ENCODE measurements at regions not wholly inside any gene's neighbourhood (a gene's known extent, or its start where the extent isn't known, plus 50 kb on each side); places are given as distances from the start of the nearest gene placed in this dataset.
A peak's percentile ranks its signal among the peaks of the same experiment; 100 is the strongest.

DNA sequence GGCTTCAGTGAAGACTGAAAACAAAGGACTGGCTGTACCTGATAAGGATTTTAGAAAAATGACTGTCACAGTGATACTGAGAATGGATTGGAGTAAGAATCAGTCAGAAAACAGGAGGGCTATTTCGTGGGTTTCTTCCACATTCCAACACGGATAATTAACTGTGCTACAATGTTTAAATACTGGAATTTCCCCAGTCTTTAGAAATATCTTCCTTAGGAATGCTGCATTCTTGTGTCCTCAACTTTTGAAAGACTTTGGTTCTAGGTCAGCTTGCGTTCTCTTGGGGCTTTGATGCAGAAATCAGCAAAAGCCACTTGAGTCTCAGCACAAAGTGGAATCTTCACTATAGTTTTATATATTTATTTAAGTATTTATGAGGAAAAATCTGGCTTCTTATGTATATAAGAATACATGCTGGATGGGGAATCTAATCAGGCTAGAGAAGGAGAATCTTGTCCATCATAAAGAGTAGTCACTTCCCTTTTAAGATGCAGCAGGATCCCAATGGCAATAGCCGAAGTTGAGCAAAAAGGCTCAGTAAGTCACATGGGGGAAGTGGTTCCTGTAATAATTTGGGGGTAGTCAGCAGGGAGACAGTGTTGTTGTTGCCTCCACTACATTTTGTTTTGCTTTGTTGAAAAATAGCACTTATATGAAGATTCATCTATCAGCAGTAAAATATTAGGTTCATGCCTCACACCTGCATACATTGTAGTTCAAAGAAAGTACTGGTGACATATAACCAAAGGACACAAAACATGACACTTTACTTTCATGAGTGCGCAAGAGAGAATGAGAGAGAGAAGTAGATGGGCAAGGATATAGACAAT, 86.0 kb downstream of the CH25H start:
- Histone ChIP-seq H3K27me3 (ENCODE audit: control insufficient read depth in 1 of 2, insufficient read depth in 2 of 2, low read length in 2 of 2) (no peaks in the 10 kb centered on the region), H3K4me1 (ENCODE audit: insufficient read depth, low read length) (no peaks in the 10 kb centered on the region), H3K4me3 (ENCODE audit: low read length) (no peak overlapping the region), H3K27ac (ENCODE audit: low read depth in 1 of 2, low read length in 2 of 2) (no peak overlapping the region), H3K36me3 (ENCODE audit: insufficient read depth, low read length) (no peaks in the 10 kb centered on the region), H3K9me3 (ENCODE audit: control insufficient read depth in 1 of 2, insufficient read depth in 1 of 2, low read length in 2 of 2) (no peaks in the 10 kb centered on the region)
- intact Hi-C loops (cut with DNase I, micrococcal nuclease) = no loop called here
- Mint-ChIP-seq H3K36me3 (ENCODE audit: low read depth) (no peaks in the 10 kb centered on the region), H3K9me3 (no peaks in the 10 kb centered on the region), H3K4me3 (no peak overlapping the region), H3K27ac (no peak overlapping the region), H3K27me3 (peaks cover 10% of the 10 kb centered on the region), H3K4me1 (ENCODE audit: low read depth) (no peaks in the 10 kb centered on the region)
- POLR2A ChIA-PET = no interaction called here
- TF ChIP-seq, protein P1, sequence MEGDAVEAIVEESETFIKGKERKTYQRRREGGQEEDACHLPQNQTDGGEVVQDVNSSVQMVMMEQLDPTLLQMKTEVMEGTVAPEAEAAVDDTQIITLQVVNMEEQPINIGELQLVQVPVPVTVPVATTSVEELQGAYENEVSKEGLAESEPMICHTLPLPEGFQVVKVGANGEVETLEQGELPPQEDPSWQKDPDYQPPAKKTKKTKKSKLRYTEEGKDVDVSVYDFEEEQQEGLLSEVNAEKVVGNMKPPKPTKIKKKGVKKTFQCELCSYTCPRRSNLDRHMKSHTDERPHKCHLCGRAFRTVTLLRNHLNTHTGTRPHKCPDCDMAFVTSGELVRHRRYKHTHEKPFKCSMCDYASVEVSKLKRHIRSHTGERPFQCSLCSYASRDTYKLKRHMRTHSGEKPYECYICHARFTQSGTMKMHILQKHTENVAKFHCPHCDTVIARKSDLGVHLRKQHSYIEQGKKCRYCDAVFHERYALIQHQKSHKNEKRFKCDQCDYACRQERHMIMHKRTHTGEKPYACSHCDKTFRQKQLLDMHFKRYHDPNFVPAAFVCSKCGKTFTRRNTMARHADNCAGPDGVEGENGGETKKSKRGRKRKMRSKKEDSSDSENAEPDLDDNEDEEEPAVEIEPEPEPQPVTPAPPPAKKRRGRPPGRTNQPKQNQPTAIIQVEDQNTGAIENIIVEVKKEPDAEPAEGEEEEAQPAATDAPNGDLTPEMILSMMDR (IDR thresholded peaks at IDR 0.05) = no peak
- peak in 1 of 14 experiments; percentile 4 for DNase-seq
- ATAC-seq (ENCODE audit: poor library complexity) = no peak
- CTCF ChIA-PET = no interaction called here

DNA sequence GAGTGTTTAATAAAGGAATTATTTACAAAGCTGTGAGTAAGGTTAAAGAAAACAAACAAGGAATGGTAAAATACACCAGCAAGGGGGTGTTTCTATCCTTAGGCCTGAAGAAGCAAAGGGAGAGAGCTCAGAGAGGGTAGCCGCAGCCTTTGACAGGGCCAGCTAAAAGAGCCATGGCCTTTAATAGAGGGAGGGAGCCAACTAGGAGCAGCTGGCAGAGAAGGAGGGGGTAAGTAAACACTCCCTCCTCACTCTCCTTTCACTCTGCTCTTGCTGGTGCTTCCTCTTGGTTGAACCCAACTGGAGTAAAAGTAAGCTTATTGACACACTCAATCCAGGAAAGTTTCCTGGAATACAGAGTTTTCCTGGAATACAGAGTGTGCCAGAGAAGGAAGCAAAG, 87.5 kb downstream of the CH25H start:
- no peaks in the 10 kb centered on the region for H3K9me3 ChIP-seq (ENCODE audit: control insufficient read depth in 1 of 2, insufficient read depth in 1 of 2, low read length in 2 of 2)
- CTCF ChIA-PET = no interaction called here
- H3K27ac Mint-ChIP-seq = no peak overlapping the region

DNA sequence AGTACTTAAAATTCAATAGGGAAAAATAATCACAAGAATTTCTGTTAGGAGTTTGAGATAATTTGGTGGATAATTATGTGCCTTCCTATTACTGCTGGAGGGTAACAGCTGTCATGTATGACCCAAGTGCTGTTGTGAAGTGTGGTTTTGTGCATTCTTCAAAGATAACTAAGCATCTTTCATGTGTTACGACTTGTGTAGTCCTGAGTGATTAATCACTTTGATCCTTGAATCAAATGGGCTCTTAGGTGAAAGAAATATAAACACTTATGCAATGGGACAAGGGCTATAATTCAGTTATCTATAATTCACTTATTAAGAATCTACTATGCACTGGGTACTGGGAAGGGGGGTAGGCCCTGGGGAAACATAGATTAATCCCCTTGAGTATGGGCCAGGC, 89.0 kb downstream of the CH25H start:
- H3K4me3 ChIP-seq (ENCODE audit: low read length) = no peak overlapping the region
- intact Hi-C loops (cut with DNase I, micrococcal nuclease) = no loop called here
- H3K27me3 ChIP-seq (ENCODE audit: control insufficient read depth in 1 of 2, insufficient read depth in 2 of 2, low read length in 2 of 2) = no peaks in the 10 kb centered on the region
- no peak for DNase-seq
- H3K36me3 ChIP-seq (ENCODE audit: insufficient read depth, low read length) = no peaks in the 10 kb centered on the region
- no peaks in the 10 kb centered on the region for H3K9me3 Mint-ChIP-seq
- no peaks in the 10 kb centered on the region for H3K36me3 Mint-ChIP-seq (ENCODE audit: low read depth)
- ATAC-seq (ENCODE audit: poor library complexity) = no peak
- H3K4me3 Mint-ChIP-seq = no peak overlapping the region
- H3K27ac Mint-ChIP-seq = no peak overlapping the region
- no peaks in the 10 kb centered on the region for H3K4me1 ChIP-seq (ENCODE audit: insufficient read depth, low read length)
- ChIA-PET CTCF (no interaction called here), POLR2A (no interaction called here)
- TF ChIP-seq, protein P1 (IDR thresholded peaks at IDR 0.05) = no peak
- peaks cover 4% of the 10 kb centered on the region for H3K27me3 Mint-ChIP-seq
- no peak overlapping the region for H3K27ac ChIP-seq (ENCODE audit: low read depth in 1 of 2, low read length in 2 of 2)
- no peaks in the 10 kb centered on the region for H3K9me3 ChIP-seq (ENCODE audit: control insufficient read depth in 1 of 2, insufficient read depth in 1 of 2, low read length in 2 of 2)
- H3K4me1 Mint-ChIP-seq (ENCODE audit: low read depth) = no peaks in the 10 kb centered on the region

More for the DNA sequence above, 87.5 kb downstream of the CH25H start:
- Mint-ChIP-seq H3K27me3 (peaks cover 11% of the 10 kb centered on the region), H3K4me1 (ENCODE audit: low read depth) (no peaks in the 10 kb centered on the region), H3K36me3 (ENCODE audit: low read depth) (no peaks in the 10 kb centered on the region), H3K4me3 (no peak overlapping the region), H3K9me3 (no peaks in the 10 kb centered on the region)
- POLR2A ChIA-PET = interaction anchor here (1.0 kb wide), 1 partner anchor 33 kb away, joined by 3 read pairs; no protein-coding TSS in a partner anchor
- intact Hi-C loops (cut with DNase I, micrococcal nuclease) = no loop called here
- Histone ChIP-seq H3K27me3 (ENCODE audit: control insufficient read depth in 1 of 2, insufficient read depth in 2 of 2, low read length in 2 of 2) (no peaks in the 10 kb centered on the region), H3K4me3 (ENCODE audit: low read length) (no peak overlapping the region), H3K27ac (ENCODE audit: low read depth in 1 of 2, low read length in 2 of 2) (no peak overlapping the region), H3K4me1 (ENCODE audit: insufficient read depth, low read length) (no peaks in the 10 kb centered on the region), H3K36me3 (ENCODE audit: insufficient read depth, low read length) (no peaks in the 10 kb centered on the region)
- DNase-seq = no peak
- TF ChIP-seq, protein P1 (IDR thresholded peaks at IDR 0.05) = no peak
- ATAC-seq (ENCODE audit: poor library complexity) = no peak

Data from CD4-positive, alpha-beta T cell (primary cell).